Stimulated activated CD4-positive, alpha-beta T cell treated with anti-CD3 and anti-CD28 coated beads, Interleukin-1b, Interleukin-23, amount 100 ng/mL, for 1 hour (primary cell): ENCODE measurements at regions not wholly inside any gene's neighbourhood (a gene's known extent, or its start where the extent isn't known, plus 50 kb on each side); places are given as distances from the start of the nearest gene placed in this dataset.

ENCODE experiments used
- DNase-seq, 2 donors: peaks; one replicate each; pipeline ENCODE4 v3.0.0-alpha.2; 2020; ENCODE audit warnings: low read depth in 2 of 2

GRCh38 chr15:69656271-69657030, 203.8 kb downstream of the RPLP1 start:
- no peak for DNase-seq

- no peak for DNase-seq
Observed at GRCh38 chr15:69657626-69658025, 205.0 kb downstream of the RPLP1 start.

- DNase-seq: no peak
Observed at GRCh38 chr15:69658411-69658945, 205.9 kb downstream of the RPLP1 start.

GRCh38 chr15:69659454-69660050, 206.9 kb downstream of the RPLP1 start:
- DNase-seq: no peak

GRCh38 chr15:69660114-69660513, 207.5 kb downstream of the RPLP1 start:
- DNase-seq: no peak

GRCh38 chr15:69660658-69661405, 208.2 kb downstream of the RPLP1 start:
- DNase-seq: no peak

- DNase-seq: no peak
Observed at GRCh38 chr15:69661446-69661845, 208.8 kb downstream of the RPLP1 start.

- no peak for DNase-seq
Observed at GRCh38 chr15:69661871-69662644, 209.4 kb downstream of the RPLP1 start.

- no peak for DNase-seq
Observed at GRCh38 chr15:69662645-69663000, 210.0 kb downstream of the RPLP1 start.

- DNase-seq: no peak
Observed at GRCh38 chr15:69663441-69663840, 210.8 kb downstream of the RPLP1 start.

GRCh38 chr15:69663982-69664381, 211.4 kb downstream of the RPLP1 start:
- DNase-seq: no peak

GRCh38 chr15:69664572-69665571, 212.3 kb downstream of the RPLP1 start:
- no peak for DNase-seq

GRCh38 chr15:69665641-69666111, 213.1 kb downstream of the RPLP1 start:
- DNase-seq: no peak

GRCh38 chr15:69666441-69666882, 213.8 kb downstream of the RPLP1 start:
- DNase-seq: no peak

- no peak for DNase-seq
Observed at GRCh38 chr15:69666921-69667811, 214.5 kb downstream of the RPLP1 start.

- DNase-seq: no peak
Observed at GRCh38 chr15:69668039-69668705, 215.6 kb downstream of the RPLP1 start.

GRCh38 chr15:69668963-69669362, 216.3 kb downstream of the RPLP1 start:
- no peak for DNase-seq

GRCh38 chr15:69669446-69669845, 216.8 kb downstream of the RPLP1 start:
- no peak for DNase-seq
